Nephron progenitor cell (in vitro differentiated cells): ENCODE measurements at regions not wholly inside any gene's neighbourhood (a gene's known extent, or its start where the extent isn't known, plus 50 kb on each side); places are given as distances from the start of the nearest gene placed in this dataset.

Experiments
- DNase-seq: peaks from one replicate; pipeline ENCODE4 v3.0.0; 2021
- H3K27ac Mint-ChIP-seq: 2 replicates; pipeline ENCODE4 v1.8.0; 2021; ENCODE audit warnings: mild to moderate bottlenecking, moderate library complexity, mixed read lengths
- H3K27me3 Mint-ChIP-seq: 2 replicates; pipeline ENCODE4 v1.8.0; 2021; ENCODE audit warnings: mild to moderate bottlenecking, low read depth, mixed read lengths; ENCODE audit not compliant: poor library complexity
- H3K36me3 Mint-ChIP-seq: 2 replicates; pipeline ENCODE4 v1.8.0; 2021; ENCODE audit warnings: low read depth, mixed read lengths
- H3K4me1 Mint-ChIP-seq: 2 replicates; pipeline ENCODE4 v1.8.0; 2021; ENCODE audit warnings: mixed read lengths
- H3K4me3 Mint-ChIP-seq: 2 replicates; pipeline ENCODE4 v1.8.0; 2021; ENCODE audit warnings: mild to moderate bottlenecking, moderate library complexity, mixed read lengths
- H3K9me3 Mint-ChIP-seq: 2 replicates; pipeline ENCODE4 v1.8.0; 2021; ENCODE audit warnings: mild to moderate bottlenecking, moderate library complexity, mixed read lengths
- TF ChIP-seq, protein P1 (sequence below): fragments of 200-600 bp; sonication (generic); IDR thresholded peaks from 2 replicates; pipeline ENCODE4 v1.5.0; 2021; ENCODE audit warnings: antibody characterized with exemption

DNA sequence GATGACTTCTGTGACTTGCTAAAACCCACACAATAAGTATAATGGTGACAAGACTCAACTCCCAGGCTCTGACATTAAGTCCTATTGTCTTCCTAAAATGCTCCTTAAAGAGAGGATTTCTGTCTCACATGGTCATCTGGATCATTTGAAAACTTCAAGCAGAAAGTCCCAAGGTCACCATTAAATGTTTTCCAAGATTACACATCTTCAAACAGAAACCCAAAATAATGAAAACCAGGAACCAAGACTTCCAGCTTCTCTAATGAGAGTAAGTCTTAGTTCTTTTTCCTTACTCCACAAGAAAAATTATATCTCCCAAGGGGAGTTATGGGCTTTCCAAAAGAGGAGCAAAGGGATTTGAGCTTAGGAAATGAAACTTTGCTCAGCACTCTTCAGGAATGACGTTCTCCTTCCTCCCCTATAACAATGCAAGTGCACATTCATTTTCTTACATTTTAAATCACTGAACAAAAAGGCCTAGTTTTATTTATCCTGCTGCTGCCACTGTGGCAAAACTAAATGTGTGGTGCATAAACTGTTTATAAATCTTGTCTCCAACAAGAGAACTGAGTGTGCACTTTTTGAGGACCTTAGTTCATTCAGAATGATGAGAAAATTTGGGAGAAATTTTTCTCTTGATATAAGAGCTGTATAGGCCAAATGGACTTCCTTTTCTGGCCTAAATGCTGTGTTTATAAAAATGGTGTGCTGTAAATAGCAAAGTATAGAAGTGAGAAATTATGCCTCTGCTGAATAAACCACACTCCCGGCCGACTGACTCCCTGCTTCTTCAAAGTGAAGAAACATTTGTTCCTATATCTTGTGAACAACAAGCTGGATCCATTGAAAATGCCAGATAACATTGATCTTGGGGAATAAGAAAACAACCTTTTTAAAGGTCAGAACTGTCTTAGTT lies 148.4 kb upstream of the PLEKHG7 start:
- Mint-ChIP-seq H3K27ac (no peak overlapping the region), H3K27me3 (peaks cover 3% of the 10 kb centered on the region), H3K9me3 (peaks cover 6% of the 10 kb centered on the region), H3K4me3 (no peak overlapping the region), H3K4me1 (no peaks in the 10 kb centered on the region), H3K36me3 (no peaks in the 10 kb centered on the region)
- DNase-seq, result no peak
- TF ChIP-seq, protein P1, sequence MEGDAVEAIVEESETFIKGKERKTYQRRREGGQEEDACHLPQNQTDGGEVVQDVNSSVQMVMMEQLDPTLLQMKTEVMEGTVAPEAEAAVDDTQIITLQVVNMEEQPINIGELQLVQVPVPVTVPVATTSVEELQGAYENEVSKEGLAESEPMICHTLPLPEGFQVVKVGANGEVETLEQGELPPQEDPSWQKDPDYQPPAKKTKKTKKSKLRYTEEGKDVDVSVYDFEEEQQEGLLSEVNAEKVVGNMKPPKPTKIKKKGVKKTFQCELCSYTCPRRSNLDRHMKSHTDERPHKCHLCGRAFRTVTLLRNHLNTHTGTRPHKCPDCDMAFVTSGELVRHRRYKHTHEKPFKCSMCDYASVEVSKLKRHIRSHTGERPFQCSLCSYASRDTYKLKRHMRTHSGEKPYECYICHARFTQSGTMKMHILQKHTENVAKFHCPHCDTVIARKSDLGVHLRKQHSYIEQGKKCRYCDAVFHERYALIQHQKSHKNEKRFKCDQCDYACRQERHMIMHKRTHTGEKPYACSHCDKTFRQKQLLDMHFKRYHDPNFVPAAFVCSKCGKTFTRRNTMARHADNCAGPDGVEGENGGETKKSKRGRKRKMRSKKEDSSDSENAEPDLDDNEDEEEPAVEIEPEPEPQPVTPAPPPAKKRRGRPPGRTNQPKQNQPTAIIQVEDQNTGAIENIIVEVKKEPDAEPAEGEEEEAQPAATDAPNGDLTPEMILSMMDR, result no peak

DNA sequence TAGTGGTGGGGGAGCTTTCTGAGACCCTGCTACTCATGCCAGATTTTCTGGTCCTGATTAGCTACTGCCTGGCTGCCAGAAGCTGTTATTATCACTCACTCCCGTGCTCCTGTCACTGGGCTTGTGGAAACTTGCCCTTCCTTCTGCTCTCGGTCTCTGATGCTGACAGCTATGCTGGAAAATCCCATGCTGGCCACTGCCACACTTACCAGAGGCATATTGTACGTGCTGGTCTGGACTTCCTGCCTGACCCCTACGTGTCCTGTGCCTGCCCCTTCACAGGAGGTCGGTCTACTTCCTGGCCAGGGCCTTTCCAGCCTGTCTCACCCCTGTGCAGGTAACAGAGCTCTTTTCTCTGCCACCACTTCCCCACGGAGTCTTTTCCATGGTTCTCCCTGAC lies 149.4 kb upstream of the PLEKHG7 start:
- Mint-ChIP-seq H3K36me3 (peaks cover 3% of the 10 kb centered on the region), H3K27me3 (peaks cover 3% of the 10 kb centered on the region), H3K4me3 (no peak overlapping the region), H3K27ac (no peak overlapping the region), H3K4me1 (no peaks in the 10 kb centered on the region), H3K9me3 (peaks cover 11% of the 10 kb centered on the region)
- DNase-seq, result no peak
- TF ChIP-seq, protein P1, result no peak

DNA sequence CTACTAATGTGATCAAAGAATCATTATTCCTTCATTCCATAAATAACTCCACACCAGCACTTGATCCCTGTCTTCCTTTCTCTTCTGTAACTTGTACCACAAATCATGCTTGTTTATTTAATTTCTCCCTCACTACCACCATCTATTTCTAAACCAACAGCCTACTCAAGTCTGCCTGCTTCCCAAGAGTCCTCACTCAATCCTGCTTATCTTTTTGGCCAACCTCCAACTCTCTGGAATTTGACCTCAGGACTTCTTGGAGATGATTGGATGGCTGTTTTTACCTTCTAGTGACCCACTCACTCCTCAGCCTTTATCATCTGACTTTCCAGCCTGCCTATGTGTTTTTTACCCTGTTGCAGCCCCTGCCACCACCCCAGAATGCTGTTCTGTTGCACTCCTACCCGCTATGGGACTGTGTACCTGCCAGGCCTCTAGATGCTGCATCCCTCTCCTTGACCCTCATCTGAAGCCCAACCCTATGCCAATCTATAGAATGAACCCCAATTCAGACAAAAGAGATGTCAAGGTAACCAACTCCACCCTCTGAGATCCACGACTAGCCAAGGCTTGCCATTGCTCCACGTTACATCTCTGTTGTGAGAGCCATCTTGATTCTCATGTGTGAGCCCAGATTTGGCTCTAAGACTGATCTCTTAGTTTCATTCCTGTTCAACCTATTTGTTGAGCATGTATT lies 150.2 kb upstream of the PLEKHG7 start:
- Mint-ChIP-seq H3K27ac (no peak overlapping the region), H3K4me1 (no peaks in the 10 kb centered on the region), H3K9me3 (peaks cover 11% of the 10 kb centered on the region), H3K4me3 (no peak overlapping the region), H3K27me3 (peaks cover 3% of the 10 kb centered on the region), H3K36me3 (peaks cover 3% of the 10 kb centered on the region)
- TF ChIP-seq, protein P1, result no peak
- DNase-seq, result no peak

DNA sequence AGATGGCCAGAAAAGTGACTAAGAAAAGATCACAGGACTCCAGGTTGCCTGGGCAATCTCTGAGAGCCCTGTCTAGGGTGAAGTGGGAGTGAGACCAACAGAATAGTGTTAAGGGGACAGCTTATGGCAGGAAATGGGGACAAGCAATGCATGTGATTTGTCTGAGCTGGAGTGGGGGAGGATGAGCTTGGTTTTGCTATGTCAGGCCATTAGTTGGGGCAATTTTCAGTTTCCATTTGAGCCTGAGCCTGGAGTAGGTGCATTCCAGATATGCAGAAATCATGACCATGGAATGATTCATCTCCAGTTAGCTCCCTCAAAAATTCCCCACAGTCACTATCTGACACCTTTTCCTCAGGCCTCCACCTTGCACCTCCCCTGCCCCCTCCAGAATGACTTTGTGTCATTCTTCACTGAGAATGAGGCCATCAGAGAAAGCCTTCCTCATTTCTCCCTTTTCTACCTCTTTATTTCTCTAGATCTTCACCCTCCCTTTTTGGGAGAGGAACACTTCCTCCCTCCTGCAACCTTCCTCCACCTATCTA lies 150.9 kb upstream of the PLEKHG7 start:
- TF ChIP-seq, protein P1, result no peak
- H3K36me3 Mint-ChIP-seq, result peaks cover 3% of the 10 kb centered on the region
- peaks cover 3% of the 10 kb centered on the region for H3K27me3 Mint-ChIP-seq
- no peak for DNase-seq
- no peak overlapping the region for H3K27ac Mint-ChIP-seq
- H3K4me1 Mint-ChIP-seq, result no peaks in the 10 kb centered on the region
- peaks cover 11% of the 10 kb centered on the region for H3K9me3 Mint-ChIP-seq
- no peak overlapping the region for H3K4me3 Mint-ChIP-seq

DNA sequence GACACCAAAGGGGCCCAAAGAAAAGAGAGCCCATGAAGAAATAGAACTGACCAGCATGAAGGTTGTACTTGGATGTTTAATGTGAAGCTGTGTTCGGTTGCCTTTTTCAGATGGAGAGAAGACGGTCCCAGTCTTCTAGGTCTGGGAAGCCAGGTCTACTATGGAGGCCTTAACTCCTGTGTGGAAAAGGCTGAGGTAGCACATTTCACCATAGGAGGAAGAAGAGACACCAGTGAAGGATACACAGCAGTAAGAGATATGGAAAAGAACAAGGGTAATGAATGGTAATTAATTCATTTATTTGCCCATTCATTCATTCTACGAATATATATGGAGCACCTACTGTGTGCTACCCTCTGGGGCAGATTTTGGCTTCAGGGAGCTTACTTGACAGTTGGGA lies 151.6 kb upstream of the PLEKHG7 start:
- Mint-ChIP-seq H3K36me3 (peaks cover 3% of the 10 kb centered on the region), H3K27me3 (peaks cover 3% of the 10 kb centered on the region), H3K4me1 (peaks cover 5% of the 10 kb centered on the region), H3K27ac (no peak overlapping the region), H3K9me3 (peaks cover 11% of the 10 kb centered on the region), H3K4me3 (no peak overlapping the region)
- DNase-seq, result no peak
- TF ChIP-seq, protein P1, result no peak
